ENCODE measurements at regions not wholly inside any gene's neighbourhood (a gene's known extent, or its start where the extent isn't known, plus 50 kb on each side); places are given as distances from the start of the nearest gene placed in this dataset.
"Not testable (repeated sequence)": the region's sequence is repeated elsewhere in the genome, so short reads cannot be mapped to it uniquely, and the experiment has no call there.

DNA sequence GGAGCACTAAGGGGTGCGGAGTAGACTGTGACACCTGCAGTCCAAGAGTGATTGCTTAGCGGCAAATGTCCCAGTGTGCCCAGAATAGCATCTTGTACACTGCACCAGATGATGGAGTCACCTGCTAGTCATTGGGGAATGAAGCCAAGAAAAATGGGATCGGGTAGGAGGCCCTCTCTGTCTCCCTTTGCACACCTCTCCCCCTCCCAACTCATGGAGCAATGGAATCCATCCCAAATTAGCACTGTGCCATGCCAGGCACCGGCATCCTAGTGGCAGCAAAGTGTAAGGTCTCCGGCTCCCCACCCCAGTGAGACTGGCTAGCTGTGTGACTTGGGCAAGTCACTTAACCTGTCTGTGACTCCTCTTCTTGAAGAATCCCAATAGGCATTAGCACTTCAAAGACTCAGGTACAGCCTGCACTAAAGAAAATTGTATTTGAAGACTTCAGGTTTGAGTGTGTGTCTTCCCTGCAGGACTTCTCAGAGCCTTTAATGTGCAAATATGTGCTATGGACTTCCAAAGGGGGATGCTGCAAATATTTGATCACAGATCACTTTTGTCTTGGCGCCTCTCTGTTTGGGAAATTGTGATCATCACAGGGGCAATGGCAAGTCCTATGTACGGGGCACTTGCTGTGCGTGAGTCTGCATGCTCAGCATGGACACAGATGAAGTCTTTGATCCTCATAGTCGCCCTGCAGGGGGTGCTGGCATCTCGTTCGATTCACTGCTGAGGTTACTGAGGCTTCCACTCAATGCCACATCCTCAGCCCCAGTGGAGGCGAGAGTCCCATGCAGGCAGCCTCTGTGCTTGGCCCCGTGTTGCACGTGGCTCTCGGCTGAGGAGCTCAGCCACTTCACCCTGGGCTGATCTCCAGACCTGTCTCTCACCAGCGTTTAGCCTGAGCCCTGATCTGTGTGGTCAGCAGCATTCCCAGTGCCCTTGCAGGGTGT lies 272.9 kb upstream of the C1orf174 start:
- no peak for DNase-seq (ENCODE audit: low spot score)

DNA sequence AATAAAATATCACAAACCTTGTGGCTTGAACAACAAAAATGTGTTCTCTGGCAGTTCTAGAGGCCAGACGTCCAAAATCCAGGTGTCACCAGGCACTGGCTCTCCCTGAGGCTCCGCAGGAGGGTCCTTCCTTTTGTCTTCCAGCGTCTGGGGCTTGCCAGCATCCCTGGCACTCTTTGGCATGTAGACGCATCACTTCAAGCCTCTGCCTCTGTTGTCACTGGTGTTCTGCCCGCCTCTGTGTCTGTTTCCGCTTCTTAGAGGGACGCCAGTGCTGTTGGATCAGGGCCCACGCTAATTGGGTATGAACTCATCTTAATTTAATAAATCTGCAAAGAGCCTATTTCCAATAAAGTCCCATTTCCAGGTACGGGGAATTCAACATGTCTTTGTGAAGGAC lies 273.7 kb upstream of the C1orf174 start:
- no peak for DNase-seq (ENCODE audit: low spot score)

DNA sequence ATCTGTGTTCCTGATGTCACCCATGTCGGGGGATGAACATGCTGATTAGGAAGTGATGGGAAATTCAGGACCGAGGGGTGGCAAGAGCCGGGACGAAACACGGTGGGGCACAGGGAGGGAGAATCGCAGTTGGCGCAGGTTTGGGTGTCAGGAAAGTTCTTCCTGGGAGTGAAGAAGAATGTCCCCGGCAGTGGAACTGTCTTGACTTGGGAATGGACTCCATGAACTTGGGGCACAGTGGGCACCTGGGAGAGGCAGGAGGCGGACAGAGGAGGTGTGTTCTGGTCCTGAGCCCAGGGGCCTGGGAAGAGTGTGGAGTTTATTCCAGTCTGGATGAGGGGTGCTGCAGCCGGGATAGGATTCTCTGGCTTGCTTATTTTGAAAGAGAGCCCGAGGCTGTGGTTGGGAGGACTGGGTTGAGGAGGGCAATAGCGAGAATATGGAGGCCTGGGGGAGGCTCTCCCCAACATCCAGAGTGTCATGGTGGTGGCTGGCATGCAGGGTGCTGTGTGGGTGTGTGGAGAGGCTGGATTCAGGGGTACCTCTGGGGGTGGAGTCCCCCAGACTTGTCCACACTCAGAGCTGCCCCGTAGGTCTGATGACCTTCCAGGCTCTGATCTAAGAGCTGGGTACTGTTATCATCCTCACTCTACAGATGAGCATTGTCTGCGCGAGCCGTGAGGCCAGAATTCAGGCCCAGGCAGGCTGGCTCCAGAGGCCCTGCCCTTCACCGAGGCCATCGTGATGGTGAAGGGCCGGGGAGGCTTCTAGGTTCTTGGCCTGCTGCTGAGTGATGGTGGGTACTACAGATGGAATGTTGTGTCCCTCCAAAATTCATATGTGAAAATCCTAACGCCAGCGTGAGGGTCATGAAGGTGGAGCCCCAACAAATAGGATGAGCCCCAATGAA lies 274.5 kb upstream of the C1orf174 start:
- no peak for DNase-seq (ENCODE audit: low spot score)

DNA sequence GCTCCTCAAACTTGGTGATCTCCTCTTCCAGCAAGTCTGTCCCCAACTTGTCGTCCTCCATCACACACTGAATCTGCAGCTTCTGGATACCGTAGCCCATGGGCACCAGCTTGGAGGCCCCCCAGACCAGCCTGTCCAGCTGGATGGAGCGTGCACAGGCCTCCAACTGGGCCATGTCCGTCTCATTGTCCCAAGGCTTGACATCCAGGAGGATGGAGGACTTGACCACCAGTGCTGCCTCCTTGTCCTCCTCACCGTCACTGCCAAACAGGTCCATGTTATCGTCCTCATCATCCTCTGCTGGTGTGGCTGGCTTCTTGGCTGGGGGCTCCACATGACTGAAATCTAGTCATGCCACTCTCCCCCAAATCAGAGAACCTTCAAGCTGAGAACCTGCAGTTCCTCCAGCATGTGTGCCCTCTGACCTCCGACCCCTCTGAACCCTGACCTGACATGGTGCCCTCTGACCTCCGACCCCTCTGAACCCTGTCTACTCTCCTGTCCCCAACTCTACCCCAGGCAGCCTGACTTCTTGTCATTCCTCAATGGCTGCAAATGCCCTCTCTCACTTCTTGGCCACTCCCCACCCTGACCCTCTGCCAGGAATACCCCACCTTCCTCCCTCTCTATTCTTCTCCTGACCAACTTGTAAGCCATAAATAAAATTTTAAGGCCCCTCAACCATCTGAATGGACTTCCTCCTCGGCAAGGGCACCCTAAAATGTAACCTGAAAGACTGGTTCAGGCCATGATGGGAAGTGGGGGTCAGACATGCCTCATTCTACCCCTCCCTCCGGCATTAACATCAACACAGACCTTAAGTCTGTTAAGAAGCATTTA lies 275.7 kb upstream of the C1orf174 start:
- DNase-seq (ENCODE audit: low spot score): no peak

DNA sequence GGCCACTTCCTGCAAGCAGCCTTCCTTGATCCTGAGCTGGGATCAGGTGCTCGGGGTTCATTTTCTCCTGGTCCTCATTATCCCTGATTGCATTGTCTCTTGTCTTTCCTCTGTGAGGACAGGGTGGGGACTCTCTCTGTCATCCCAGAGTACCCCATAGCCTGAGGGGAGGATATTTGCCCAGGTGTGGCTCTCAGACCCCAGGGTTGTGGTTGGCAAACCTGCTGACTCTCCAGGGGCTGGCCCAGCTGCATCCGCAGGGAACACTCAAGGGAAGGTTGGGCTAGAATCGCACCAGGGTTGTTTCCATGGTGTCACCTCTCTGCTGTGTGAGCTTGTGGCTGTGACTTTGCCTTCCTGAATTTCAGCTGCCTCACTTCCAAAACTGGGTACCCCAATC lies 276.8 kb upstream of the C1orf174 start:
- no peak for DNase-seq (ENCODE audit: low spot score)

DNA sequence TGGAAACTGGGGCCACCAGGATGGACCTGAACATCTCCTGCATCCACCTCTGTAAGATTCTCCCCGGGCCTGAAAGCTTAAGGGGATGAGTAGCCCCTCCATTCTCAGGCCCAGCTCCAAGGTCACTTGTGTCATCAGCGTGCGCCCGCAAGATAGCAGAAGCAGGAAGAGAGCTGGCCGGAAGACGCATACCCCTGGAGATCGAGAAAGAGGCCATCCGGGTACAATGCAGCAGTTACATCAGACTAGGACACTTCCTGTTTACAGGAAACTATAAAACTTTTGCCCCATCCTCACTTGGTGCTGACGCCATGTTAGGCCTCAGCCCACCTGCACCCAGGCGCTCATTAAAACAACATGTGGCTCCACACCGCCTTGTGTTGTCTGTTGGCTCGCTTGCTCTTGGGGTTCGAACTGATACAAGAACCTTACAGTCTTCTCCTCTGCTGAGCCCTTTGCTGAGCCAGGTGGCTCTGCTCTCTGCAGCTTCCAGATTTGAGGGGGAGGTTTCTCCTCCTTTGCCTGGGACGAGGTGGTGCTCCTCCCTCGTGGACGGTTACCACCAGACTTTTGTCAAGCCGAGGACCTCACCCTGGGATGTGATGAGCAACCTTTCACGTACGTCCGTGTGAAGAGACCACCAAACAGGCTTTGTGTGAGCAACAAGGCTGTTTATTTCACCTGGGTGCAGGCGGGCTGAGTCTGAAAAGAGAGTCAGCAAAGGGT lies 277.5 kb upstream of the C1orf174 start:
- DNase-seq (ENCODE audit: low spot score): no peak

DNA sequence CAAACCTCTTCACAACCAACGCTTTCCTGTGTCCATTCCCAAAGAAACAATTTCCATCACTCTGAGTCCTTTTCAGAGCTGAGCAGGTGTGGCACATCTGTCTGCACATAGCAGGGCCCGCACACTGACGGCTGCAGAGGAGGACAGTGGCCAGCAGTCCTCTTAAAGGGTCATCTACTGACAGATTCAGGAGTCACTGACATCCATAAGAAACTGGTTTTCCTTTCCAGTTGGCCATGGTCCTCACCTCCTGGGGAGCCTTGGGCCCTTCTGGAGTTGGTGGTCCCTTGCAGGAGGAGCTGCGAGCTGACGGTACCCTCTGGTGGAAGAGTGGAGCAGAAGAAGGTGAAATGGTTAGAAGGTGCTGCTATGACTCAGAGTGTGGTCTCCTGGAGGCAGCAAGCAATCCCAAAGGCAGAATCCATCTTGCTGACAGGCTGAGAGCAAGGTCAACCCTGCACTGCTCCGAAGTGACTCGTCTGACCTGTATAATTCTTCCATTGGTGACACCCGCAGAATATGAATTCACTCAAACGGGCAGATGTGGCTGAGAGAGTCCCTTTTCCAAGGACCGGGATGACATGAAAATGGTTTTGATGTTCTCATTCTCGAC lies 278.5 kb upstream of the C1orf174 start:
- no peak for DNase-seq (ENCODE audit: low spot score)

DNA sequence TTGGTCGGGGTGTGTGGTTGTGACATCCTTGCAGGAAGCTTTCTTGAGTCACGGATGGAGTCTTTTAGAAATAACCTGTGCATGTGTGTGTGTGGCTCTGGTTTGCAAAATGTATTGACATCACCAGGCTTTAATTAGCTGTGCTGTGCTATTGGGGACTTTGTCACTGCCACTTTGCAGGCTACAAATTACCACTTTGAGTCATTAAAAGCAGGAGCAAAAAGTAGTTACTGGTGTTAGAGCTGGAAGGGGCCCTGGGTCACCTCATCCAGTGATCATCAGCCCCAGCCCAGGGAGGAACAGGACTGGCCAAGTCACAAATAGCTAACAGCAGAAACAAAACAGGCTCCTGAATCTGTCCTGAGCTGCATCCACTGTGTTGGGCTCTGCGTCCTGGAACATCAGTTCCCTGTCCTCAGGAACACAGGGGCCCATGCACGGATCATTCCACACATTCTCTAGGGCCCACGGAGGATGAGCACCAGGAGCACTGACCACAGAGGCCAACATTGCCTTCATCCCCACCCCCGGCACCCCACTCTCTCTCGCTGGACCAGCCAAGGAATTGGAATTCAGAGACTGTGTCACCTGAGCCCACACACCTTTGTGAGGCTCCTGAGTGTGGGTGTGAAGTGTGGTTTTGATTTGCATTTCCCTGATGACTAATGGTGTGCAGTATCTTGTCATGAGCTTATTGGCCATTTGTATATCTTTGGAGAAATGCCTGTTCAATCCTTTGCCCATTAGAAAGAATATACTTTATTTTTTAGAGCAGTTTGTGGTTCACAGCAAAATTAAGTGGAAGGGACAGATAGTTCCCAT lies 280.1 kb upstream of the C1orf174 start:
- no peak for DNase-seq (ENCODE audit: low spot score)

DNA sequence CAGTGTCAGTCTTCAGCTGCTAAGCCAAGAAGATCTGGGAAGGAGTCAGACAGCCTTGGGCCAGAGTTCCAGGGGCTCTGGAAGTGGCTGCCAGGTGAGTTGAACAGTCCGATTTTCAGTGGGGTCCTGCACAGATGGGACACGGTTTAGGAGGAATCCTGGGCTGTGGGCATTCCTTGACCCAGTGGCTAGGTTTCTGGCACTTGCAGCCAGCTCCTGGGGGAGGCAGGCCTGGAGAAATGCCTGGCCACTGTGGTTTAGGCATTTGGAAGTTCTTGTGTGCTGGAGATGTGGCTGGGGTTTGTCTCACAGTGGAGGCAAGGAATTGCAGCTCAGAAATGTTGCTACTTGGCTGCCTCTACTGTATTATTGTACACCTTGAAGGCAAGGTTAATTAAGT lies 286.4 kb upstream of the C1orf174 start:
- not testable (repeated sequence) for DNase-seq (ENCODE audit: low spot score)

DNA sequence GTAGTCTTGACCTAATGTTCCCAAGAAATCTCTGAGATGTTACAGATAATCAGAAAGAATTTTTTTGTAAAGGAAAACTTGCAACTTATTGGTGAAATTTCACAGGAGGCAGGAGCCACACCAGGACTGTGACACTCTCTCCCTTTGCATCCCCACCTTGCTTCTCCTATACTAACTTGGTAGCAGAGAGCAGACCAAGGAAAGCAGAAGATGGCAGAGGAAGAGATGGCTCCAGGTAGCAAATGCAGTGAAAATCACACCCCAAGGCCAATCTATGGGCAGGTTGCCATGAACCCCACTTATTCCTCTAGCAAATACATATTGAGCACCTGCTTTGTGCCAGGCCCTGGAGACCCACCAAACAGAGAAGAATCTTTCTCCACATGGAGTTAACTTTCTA lies 303.4 kb upstream of the C1orf174 start:
- no peak for DNase-seq (ENCODE audit: low spot score)

DNA sequence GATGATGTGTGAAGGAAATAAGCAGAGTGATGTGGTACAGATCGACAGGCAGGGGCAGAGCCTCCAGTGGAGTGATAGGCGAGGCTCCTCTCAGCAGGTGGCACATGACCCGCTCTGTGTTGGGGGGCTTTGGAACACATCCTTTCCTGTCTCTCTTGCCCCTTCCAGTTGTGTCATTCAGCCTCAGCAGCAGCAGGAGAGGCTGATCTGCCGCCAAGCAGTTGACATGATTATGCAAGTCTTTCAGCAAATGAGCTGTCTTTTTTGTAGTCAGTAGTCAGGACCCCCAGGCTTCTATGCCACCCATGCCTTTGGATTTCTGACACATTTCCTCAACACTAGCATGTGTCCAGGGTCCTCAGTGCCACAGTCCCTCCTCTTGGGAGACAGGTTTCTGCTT lies 307.1 kb upstream of the C1orf174 start:
- no peak for DNase-seq (ENCODE audit: low spot score)

DNA sequence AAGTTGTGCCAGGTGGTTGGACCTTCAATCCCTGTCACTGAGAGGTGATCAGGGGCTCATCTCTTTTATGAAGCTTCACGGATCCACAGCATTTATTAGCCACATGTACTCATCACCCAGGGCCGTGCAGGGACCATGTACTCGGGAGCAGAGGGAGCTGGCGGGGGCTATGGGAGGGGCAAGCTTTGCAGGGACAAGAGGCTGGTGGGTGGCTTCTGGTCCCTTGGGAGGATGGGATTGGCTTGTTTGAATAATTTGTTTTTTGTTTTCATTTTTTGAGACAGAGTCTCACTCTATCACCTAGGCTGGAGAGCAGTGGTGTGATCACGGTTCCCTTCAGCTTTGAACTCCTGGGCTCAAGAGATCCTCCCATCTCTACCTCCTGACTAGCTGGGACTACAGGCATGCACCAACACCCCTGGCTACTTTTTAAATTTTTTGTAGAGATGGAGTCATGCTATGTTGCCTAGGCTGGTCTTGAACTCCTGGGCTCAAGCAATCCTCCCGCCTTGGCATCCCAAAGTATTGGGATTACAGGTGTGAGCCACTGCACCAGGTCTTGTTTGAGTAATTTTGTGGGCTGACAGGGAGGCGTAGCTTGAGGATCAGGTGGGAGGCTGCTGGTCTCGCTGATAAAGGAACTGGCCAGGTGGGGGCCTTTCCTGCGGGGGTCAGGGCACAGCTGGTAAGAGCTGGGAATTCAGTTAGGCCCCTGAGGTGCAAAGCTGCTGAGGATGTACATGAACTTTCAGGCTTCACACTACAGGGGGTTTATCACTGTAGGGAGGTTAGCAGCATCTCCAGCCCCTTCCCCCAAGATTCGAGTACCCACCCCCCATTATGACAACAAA lies 308.0 kb upstream of the C1orf174 start:
- no peak for DNase-seq (ENCODE audit: low spot score)

DNA sequence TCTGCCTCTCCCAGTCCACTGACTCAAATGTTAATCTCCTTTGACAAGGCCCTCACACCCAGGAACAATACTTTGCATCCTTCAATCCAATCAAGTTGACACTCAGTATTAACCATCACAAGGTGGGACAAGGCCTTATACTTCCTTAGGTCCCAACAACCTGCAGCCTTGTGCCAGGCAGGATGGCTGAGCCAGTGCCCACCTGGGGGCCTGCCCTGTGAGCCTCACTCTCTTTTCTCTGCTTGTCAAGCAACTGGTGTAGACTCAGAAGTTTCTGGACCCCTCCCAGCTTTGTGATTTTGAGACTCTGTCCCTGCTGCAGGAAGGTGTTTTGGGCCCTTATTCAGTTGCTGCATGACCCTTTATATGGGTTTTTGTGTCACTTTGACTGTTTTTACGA lies 310.0 kb upstream of the C1orf174 start:
- DNase-seq (ENCODE audit: low spot score): no peak

DNA sequence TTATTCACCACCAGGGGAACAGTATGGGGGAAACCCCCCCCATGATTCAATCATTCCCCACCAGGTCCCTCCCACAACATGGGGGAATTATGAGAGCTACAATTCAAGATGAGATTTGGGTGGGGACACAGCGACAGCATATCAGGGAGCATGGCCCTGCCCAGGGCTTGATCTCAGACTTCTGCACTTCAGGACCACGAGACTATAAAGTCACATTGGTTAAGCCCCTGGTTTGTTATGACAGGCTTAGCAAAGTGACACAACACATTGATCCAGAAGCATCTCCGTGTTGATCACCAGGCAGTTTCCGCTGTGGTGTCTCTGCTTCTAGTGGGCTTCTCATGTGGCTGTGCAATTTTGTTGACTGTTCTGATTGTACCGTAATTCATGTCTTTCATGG lies 312.7 kb upstream of the C1orf174 start:
- no peak for DNase-seq (ENCODE audit: low spot score)

DNA sequence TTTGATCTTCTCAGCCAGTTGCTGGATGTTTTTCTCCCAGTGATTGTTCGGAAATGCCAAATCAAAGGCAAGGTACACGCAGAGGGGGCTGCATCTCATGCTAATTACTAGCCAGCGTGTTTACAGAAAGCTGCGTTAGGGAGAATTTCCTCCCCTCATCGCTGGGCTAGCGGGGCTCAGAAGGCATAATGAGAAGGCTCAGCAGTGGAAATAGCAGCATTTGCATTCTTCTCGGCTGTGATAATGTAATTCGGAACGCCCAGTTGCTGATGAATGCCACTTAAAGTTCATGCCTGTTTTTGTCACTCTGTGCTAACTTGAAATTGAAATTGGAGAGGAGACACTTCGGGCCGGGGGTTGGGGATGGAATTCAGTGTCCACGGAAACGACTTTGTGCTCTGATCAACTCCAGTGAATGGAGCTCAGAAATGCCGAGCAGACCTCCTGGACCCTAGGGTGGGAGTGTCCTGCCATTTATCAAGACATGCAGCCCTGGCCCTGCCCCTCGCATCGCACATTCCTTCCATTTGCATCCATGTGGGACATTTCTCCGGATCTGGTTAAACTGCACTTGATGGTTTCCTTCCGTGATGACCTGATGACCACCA lies 313.4 kb upstream of the C1orf174 start:
- DNase-seq (ENCODE audit: low spot score): no peak

DNA sequence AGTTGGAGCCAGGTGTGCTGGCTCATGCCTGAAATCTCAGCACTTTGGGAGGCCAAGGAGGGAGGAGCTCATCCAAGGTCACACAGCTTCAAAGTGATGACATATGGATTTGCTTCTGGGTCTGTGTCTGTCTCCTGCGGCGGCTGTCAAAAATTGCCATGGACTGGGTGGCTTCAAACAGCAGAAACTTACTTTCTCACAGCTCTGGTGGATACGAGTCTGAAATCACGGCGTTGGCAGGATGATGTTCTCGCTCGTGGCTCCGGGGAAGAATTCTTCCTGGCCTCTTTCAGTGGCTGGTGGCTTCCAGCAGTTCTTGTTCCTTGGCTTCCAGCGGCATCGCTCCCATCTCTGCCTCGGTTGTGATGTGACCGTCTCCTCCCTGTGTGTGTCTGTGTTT lies 314.8 kb upstream of the C1orf174 start:
- no peak for DNase-seq (ENCODE audit: low spot score)

DNA sequence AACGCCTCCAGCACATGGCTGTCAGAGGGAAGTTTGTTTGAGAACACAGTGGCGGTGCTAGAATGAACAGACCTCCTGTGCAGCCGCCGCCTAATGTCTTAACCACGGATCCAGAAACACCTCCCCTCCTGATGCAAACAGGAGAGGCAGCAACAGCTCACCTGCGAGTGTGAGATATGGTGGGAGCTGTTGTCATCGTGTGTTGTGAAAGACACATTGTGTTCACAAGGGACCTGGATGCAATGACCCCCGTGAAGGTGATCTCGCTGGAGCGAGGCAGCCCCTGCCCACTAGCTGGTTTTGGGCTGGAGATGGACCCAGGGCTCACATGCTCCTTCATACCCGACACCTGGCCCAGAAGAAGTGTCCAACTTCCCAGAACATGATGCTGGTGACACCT lies 315.3 kb upstream of the C1orf174 start:
- no peak for DNase-seq (ENCODE audit: low spot score)

DNA sequence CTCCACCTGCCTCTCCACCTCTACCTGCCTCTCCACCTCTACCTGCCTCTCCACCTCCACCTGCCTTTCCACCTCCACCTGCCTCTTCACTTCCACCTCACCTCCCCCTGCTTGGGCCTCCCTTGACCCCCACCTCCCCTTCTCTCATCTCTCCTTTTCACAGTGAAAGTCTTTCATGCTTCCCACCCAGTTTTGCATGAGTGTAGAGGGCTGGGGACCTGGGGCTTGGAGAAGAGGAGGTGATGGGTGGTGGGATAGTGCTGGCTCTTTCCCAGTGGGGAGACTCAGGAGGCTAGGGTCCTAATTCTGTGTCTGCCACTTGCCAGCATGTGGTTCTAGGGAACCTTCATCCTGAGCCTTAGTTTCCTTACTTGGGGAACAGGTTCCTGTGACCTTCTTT lies 316.2 kb upstream of the C1orf174 start:
- no peak for DNase-seq (ENCODE audit: low spot score)

DNA sequence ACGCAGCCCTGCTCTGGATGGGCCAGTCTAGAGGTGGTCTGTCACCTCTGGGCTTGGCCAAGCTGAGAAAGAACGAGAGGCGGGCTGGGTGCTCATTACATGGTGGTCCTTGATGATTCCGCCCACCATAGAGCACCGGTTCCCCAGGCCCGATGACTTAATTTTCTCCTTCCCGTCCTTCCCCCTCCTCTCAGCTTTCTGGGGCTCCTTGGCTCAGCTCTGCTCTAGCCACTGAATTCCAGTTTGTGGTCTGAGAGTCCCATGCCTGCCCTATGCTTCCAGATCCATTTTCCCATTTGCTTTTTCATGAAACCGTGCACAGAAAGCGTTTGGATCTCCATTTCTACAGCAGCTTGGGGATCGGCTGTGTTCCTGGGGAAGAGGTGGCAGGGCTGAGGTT lies 318.5 kb upstream of the C1orf174 start:
- DNase-seq (ENCODE audit: low spot score): no peak
